ENCODE measurements at regions not wholly inside any gene's neighbourhood (a gene's known extent, or its start where the extent isn't known, plus 50 kb on each side); places are given as distances from the start of the nearest gene placed in this dataset.

DNA sequence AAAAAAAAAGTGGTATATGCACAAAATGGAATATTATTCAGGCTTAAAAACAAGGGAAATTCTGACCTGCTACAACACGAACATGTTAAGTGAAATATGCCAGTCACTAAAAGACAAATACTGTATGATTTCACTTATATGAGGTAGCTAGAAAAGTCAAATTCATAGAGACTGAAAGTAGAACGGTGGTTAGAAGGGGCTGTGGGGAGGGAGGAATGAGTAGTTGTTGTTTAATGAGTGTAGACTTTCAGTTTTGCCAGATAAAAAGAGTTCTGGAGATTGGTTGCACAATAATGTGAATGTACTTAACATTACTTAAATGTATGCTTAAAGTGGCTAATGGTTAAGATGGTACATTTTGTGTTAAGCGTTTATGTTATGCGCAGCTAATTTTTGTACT is 79.5 kb upstream of the IL12B start:
- H3K36me3 ChIP-seq (ENCODE audit: control insufficient read depth, insufficient read depth, low read length): no peaks in the 10 kb centered on the region
- no peaks in the 10 kb centered on the region for H3K9me3 ChIP-seq (ENCODE audit: control insufficient read depth, low read length)
- no peak overlapping the region for H3K4me3 ChIP-seq (ENCODE audit: low read length)
- H3K9ac ChIP-seq (ENCODE audit: low read length): no peak overlapping the region
- no peaks in the 10 kb centered on the region for H3K27me3 ChIP-seq (ENCODE audit: control insufficient read depth, insufficient read depth, low read length)
- no peaks in the 10 kb centered on the region for H3K4me1 ChIP-seq (ENCODE audit: control insufficient read depth, insufficient read depth, low read length)

- no peaks in the 10 kb centered on the region for H3K27me3 ChIP-seq (ENCODE audit: control insufficient read depth, insufficient read depth, low read length)
- no peaks in the 10 kb centered on the region for H3K36me3 ChIP-seq (ENCODE audit: control insufficient read depth, insufficient read depth, low read length)
- H3K9ac ChIP-seq (ENCODE audit: low read length): no peak overlapping the region
- no peaks in the 10 kb centered on the region for H3K9me3 ChIP-seq (ENCODE audit: control insufficient read depth, low read length)
- H3K4me3 ChIP-seq (ENCODE audit: low read length): no peak overlapping the region
- no peaks in the 10 kb centered on the region for H3K4me1 ChIP-seq (ENCODE audit: control insufficient read depth, insufficient read depth, low read length)
Measured at GRCh38 chr5:159410480-159410879, 80.2 kb upstream of the IL12B start.

DNA sequence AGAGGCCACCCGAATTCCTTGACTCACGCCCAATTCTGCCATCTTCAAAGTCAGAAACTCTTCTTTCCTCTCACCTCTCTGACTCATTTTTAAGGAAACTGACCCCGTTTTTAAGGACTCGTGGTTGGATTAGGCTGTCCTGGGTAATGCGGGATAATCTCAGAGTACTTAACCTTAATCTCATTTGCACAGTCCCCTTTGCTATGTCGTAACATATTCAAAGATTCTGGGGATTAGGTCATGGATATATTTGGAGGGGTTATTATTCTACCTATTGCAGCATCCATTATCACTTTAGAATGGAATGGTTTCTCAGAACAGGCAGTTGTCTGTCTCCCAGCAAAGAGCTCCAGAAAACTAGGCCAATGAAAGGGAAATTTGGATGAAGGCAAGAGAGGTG is 80.8 kb upstream of the IL12B start:
- no peaks in the 10 kb centered on the region for H3K4me1 ChIP-seq (ENCODE audit: control insufficient read depth, insufficient read depth, low read length)
- no peaks in the 10 kb centered on the region for H3K27me3 ChIP-seq (ENCODE audit: control insufficient read depth, insufficient read depth, low read length)
- no peak overlapping the region for H3K4me3 ChIP-seq (ENCODE audit: low read length)
- H3K9me3 ChIP-seq (ENCODE audit: control insufficient read depth, low read length): no peaks in the 10 kb centered on the region
- no peak overlapping the region for H3K9ac ChIP-seq (ENCODE audit: low read length)
- no peaks in the 10 kb centered on the region for H3K36me3 ChIP-seq (ENCODE audit: control insufficient read depth, insufficient read depth, low read length)

GRCh38 chr5:159412284-159413046 is 82.2 kb upstream of the IL12B start:
- no peaks in the 10 kb centered on the region for H3K36me3 ChIP-seq (ENCODE audit: control insufficient read depth, insufficient read depth, low read length)
- no peaks in the 10 kb centered on the region for H3K4me1 ChIP-seq (ENCODE audit: control insufficient read depth, insufficient read depth, low read length)
- H3K4me3 ChIP-seq (ENCODE audit: low read length): no peak overlapping the region
- no peak overlapping the region for H3K9ac ChIP-seq (ENCODE audit: low read length)
- no peaks in the 10 kb centered on the region for H3K9me3 ChIP-seq (ENCODE audit: control insufficient read depth, low read length)
- H3K27me3 ChIP-seq (ENCODE audit: control insufficient read depth, insufficient read depth, low read length): no peaks in the 10 kb centered on the region

DNA sequence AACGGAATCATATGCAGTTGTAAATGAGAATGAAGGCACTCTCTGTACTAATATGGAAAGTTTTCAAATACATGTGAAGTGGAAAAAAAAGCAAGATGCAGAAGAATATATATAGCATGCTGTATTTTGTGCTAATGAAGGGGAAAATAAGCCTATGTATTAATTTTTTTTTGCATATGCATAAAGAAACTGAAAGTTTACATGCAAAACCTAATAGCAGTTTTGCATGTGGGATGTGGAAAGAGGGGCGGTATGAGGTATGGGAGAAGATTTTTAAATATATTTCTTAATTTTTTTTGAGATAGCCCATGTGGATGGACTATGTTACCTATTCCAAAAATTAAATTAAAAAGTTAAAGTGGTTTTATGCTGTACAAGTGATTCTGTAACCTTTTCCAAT is 83.7 kb upstream of the IL12B start:
- H3K9ac ChIP-seq (ENCODE audit: low read length): no peak overlapping the region
- no peaks in the 10 kb centered on the region for H3K27me3 ChIP-seq (ENCODE audit: control insufficient read depth, insufficient read depth, low read length)
- no peak overlapping the region for H3K4me3 ChIP-seq (ENCODE audit: low read length)
- no peaks in the 10 kb centered on the region for H3K4me1 ChIP-seq (ENCODE audit: control insufficient read depth, insufficient read depth, low read length)
- no peaks in the 10 kb centered on the region for H3K36me3 ChIP-seq (ENCODE audit: control insufficient read depth, insufficient read depth, low read length)
- no peaks in the 10 kb centered on the region for H3K9me3 ChIP-seq (ENCODE audit: control insufficient read depth, low read length)

GRCh38 chr5:159415301-159415937 is 85.1 kb upstream of the IL12B start:
- no peaks in the 10 kb centered on the region for H3K27me3 ChIP-seq (ENCODE audit: control insufficient read depth, insufficient read depth, low read length)
- no peaks in the 10 kb centered on the region for H3K9me3 ChIP-seq (ENCODE audit: control insufficient read depth, low read length)
- no peaks in the 10 kb centered on the region for H3K36me3 ChIP-seq (ENCODE audit: control insufficient read depth, insufficient read depth, low read length)
- H3K4me3 ChIP-seq (ENCODE audit: low read length): no peak overlapping the region
- H3K4me1 ChIP-seq (ENCODE audit: control insufficient read depth, insufficient read depth, low read length): no peaks in the 10 kb centered on the region
- no peak overlapping the region for H3K9ac ChIP-seq (ENCODE audit: low read length)

DNA sequence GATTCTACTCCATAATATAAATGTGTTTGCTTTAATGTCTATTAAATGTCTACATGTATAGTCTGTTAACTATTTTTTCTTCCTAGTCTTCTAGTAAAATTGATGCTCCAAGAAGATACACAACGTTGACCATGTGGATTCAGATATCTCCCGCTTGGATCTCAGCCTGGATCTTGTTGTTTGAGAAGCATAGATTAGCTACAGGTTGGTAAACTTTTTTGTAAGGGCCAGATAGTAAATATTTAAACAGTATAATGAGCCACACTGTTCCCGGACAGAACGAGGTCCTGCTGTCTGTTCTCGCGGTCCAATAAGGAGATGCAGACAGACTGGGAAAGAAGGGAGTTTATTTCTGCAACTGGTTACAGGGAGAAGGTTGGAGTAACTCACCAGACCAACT is 86.2 kb upstream of the IL12B start:
- Histone ChIP-seq H3K4me1 (ENCODE audit: control insufficient read depth, insufficient read depth, low read length) (no peaks in the 10 kb centered on the region), H3K36me3 (ENCODE audit: control insufficient read depth, insufficient read depth, low read length) (no peaks in the 10 kb centered on the region), H3K9me3 (ENCODE audit: control insufficient read depth, low read length) (no peaks in the 10 kb centered on the region), H3K27me3 (ENCODE audit: control insufficient read depth, insufficient read depth, low read length) (no peaks in the 10 kb centered on the region), H3K4me3 (ENCODE audit: low read length) (no peak overlapping the region), H3K9ac (ENCODE audit: low read length) (no peak overlapping the region)

- H3K36me3 ChIP-seq (ENCODE audit: control insufficient read depth, insufficient read depth, low read length): no peaks in the 10 kb centered on the region
- H3K27me3 ChIP-seq (ENCODE audit: control insufficient read depth, insufficient read depth, low read length): no peaks in the 10 kb centered on the region
- no peaks in the 10 kb centered on the region for H3K9me3 ChIP-seq (ENCODE audit: control insufficient read depth, low read length)
Measured at GRCh38 chr5:159417170-159417569, 86.9 kb upstream of the IL12B start.

GRCh38 chr5:159419576-159419975 is 89.3 kb upstream of the IL12B start:
- Histone ChIP-seq H3K27me3 (ENCODE audit: control insufficient read depth, insufficient read depth, low read length) (no peaks in the 10 kb centered on the region), H3K4me3 (ENCODE audit: low read length) (no peak overlapping the region), H3K4me1 (ENCODE audit: control insufficient read depth, insufficient read depth, low read length) (no peaks in the 10 kb centered on the region), H3K9me3 (ENCODE audit: control insufficient read depth, low read length) (no peaks in the 10 kb centered on the region), H3K36me3 (ENCODE audit: control insufficient read depth, insufficient read depth, low read length) (no peaks in the 10 kb centered on the region), H3K9ac (ENCODE audit: low read length) (no peak overlapping the region)

More at GRCh38 chr5:159417170-159417569, 86.9 kb upstream of the IL12B start:
- Histone ChIP-seq H3K4me1 (ENCODE audit: control insufficient read depth, insufficient read depth, low read length) (no peaks in the 10 kb centered on the region), H3K9ac (ENCODE audit: low read length) (no peak overlapping the region), H3K4me3 (ENCODE audit: low read length) (no peak overlapping the region)

- no peaks in the 10 kb centered on the region for H3K27me3 ChIP-seq (ENCODE audit: control insufficient read depth, insufficient read depth, low read length)
- H3K4me1 ChIP-seq (ENCODE audit: control insufficient read depth, insufficient read depth, low read length): no peaks in the 10 kb centered on the region
- no peaks in the 10 kb centered on the region for H3K9me3 ChIP-seq (ENCODE audit: control insufficient read depth, low read length)
- H3K9ac ChIP-seq (ENCODE audit: low read length): no peak overlapping the region
- H3K4me3 ChIP-seq (ENCODE audit: low read length): no peak overlapping the region
- H3K36me3 ChIP-seq (ENCODE audit: control insufficient read depth, insufficient read depth, low read length): no peaks in the 10 kb centered on the region
Measured at GRCh38 chr5:159420940-159421339, 90.7 kb upstream of the IL12B start.

DNA sequence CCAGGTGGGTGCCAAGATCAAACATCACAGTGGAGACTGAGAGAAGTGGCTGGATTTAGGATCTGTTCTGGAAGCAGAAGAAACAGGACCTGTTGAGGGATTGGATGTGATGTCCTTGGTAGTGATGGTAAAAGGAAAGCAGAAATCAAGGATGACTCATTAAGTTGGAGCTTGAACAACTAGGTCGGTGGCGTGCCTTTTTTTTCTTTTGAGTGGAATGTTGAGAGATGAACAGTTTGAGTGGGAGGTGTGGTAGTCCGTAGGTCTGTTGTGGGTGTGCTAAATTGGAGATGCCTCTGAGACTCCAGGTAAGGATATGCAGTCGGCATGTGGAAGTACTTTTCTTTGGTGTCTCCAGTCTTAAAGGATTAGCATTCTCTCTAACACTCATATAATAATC is 92.1 kb upstream of the IL12B start:
- Histone ChIP-seq H3K9me3 (ENCODE audit: control insufficient read depth, low read length) (no peaks in the 10 kb centered on the region), H3K4me3 (ENCODE audit: low read length) (no peak overlapping the region), H3K27me3 (ENCODE audit: control insufficient read depth, insufficient read depth, low read length) (no peaks in the 10 kb centered on the region), H3K4me1 (ENCODE audit: control insufficient read depth, insufficient read depth, low read length) (no peaks in the 10 kb centered on the region), H3K9ac (ENCODE audit: low read length) (no peak overlapping the region), H3K36me3 (ENCODE audit: control insufficient read depth, insufficient read depth, low read length) (no peaks in the 10 kb centered on the region)

DNA sequence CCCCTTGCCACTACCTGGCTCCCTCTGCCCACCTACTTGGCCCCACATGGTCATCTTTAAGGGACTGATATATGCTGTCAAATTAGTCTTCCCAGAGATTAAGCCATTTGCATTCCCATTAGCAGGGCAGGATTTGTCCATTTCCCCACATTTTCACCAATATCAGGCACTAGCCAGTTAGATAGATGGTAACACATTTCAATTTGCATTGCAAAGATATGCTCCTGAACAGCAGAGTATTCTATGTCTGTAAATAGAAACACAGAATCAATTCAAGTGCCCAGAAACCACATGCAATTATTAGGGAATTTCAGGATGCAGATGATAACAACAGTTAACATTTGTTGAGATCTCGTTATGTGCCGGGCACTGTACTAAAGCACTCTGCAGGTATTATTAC is 92.6 kb upstream of the IL12B start:
- Histone ChIP-seq H3K27me3 (ENCODE audit: control insufficient read depth, insufficient read depth, low read length) (no peaks in the 10 kb centered on the region), H3K9me3 (ENCODE audit: control insufficient read depth, low read length) (no peaks in the 10 kb centered on the region), H3K4me3 (ENCODE audit: low read length) (no peak overlapping the region), H3K4me1 (ENCODE audit: control insufficient read depth, insufficient read depth, low read length) (no peaks in the 10 kb centered on the region), H3K9ac (ENCODE audit: low read length) (no peak overlapping the region), H3K36me3 (ENCODE audit: control insufficient read depth, insufficient read depth, low read length) (no peaks in the 10 kb centered on the region)

Measured in mucosa of stomach (tissue), 1 donor.